WTC11 (cell line): ENCODE measurements at regions not wholly inside any gene's neighbourhood (a gene's known extent, or its start where the extent isn't known, plus 50 kb on each side); places are given as distances from the start of the nearest gene placed in this dataset.

Experiments
- ATAC-seq: fragments of 200-7000 bp; cut with Tn5 transposase; 2 replicates; pipeline ENCODE4 v1.10.0; 2021; ENCODE audit warnings: mild to moderate bottlenecking, moderate library complexity
- CTCF ChIA-PET: fragments of 300-600 bp; sonication (Branson Sonifier 250); formaldehyde crosslinking; loops from one replicate; lab custom pipeline; 2021; ENCODE audit warnings: antibody characterized with exemption; lab: Charles Lee
- POLR2A ChIA-PET: fragments of 350-600 bp; sonication (Branson Sonifier 250); formaldehyde crosslinking; loops from one replicate; lab custom pipeline; 2021; ENCODE audit warnings: antibody characterized with exemption; lab: Charles Lee
- DNase-seq: peaks from one replicate; pipeline ENCODE4 v3.0.0; 2021; ENCODE audit warnings: low spot score
- H3K27ac Mint-ChIP-seq: 2 replicates; pipeline ENCODE4 v1.8.0; 2021; ENCODE audit warnings: mixed read lengths
- H3K27me3 Mint-ChIP-seq: 2 replicates; pipeline ENCODE4 v1.8.0; 2021; ENCODE audit warnings: low read depth, mild to moderate bottlenecking, moderate library complexity, mixed read lengths
- H3K36me3 Mint-ChIP-seq: 2 replicates; pipeline ENCODE4 v1.8.0; 2021; ENCODE audit warnings: mixed read lengths
- H3K4me1 Mint-ChIP-seq: 2 replicates; pipeline ENCODE4 v1.8.0; 2022; ENCODE audit warnings: mixed read lengths
- H3K4me3 Mint-ChIP-seq: 2 replicates; pipeline ENCODE4 v1.8.0; 2021; ENCODE audit warnings: mild to moderate bottlenecking, moderate library complexity, mixed read lengths
- H3K9me3 Mint-ChIP-seq: 2 replicates; pipeline ENCODE4 v1.8.0; 2021; ENCODE audit warnings: mixed read lengths
- ELF4 ChIP-seq: sonication (generic); formaldehyde crosslinking; IDR thresholded peaks from 2 replicates; pipeline ENCODE4 v1.8.1; 2022; ENCODE audit warnings: low read depth, mild to moderate bottlenecking, moderate library complexity, missing genetic modification reagents
- EMX1 ChIP-seq: fragments of 250-450 bp; sonication (Bioruptor Pico); IDR thresholded peaks from 2 replicates; pipeline ENCODE4 v1.8.0; 2021; ENCODE audit warnings: mild to moderate bottlenecking
- GTF2I ChIP-seq: fragments of 250-450 bp; sonication (Bioruptor Pico); conservative IDR thresholded peaks from 2 replicates; pipeline ENCODE4 v1.4.0; 2021; ENCODE audit warnings: mild to moderate bottlenecking
- KAT7 ChIP-seq: sonication (generic); formaldehyde crosslinking; IDR thresholded peaks from 2 replicates; pipeline ENCODE4 v1.8.1; 2023; ENCODE audit warnings: missing genetic modification reagents, mild to moderate bottlenecking, borderline replicate concordance
- MXD4 ChIP-seq: fragments of 250-450 bp; sonication (Bioruptor Pico); IDR thresholded peaks from 2 replicates; pipeline ENCODE4 v1.8.0; 2021; ENCODE audit warnings: mild to moderate bottlenecking, moderate library complexity, borderline replicate concordance
- NFATC4 ChIP-seq: fragments of 250-450 bp; sonication (Bioruptor Pico); IDR thresholded peaks from 2 replicates; pipeline ENCODE4 v1.9.0; 2021; ENCODE audit warnings: mild to moderate bottlenecking
- NR1H2 ChIP-seq: sonication (generic); formaldehyde crosslinking; IDR thresholded peaks from 2 replicates; pipeline ENCODE4 v1.9.0; 2021; ENCODE audit warnings: mild to moderate bottlenecking, moderate library complexity, missing genetic modification reagents
- PRDM15 ChIP-seq: sonication (generic); formaldehyde crosslinking; IDR thresholded peaks from 2 replicates; pipeline ENCODE4 v1.8.0; 2022; ENCODE audit warnings: missing genetic modification reagents
- PRRX2 ChIP-seq: fragments of 250-450 bp; sonication (Bioruptor Pico); IDR thresholded peaks from 2 replicates; pipeline ENCODE4 v1.8.0; 2021; ENCODE audit warnings: mild to moderate bottlenecking
- RELA ChIP-seq: sonication (generic); formaldehyde crosslinking; IDR thresholded peaks from 2 replicates; pipeline ENCODE4 v1.8.1; 2022; ENCODE audit warnings: missing genetic modification reagents, mild to moderate bottlenecking, borderline replicate concordance
- RORB ChIP-seq: fragments of 250-450 bp; sonication (Bioruptor Pico); IDR thresholded peaks from 2 replicates; pipeline ENCODE4 v1.9.0; 2021; ENCODE audit warnings: mild to moderate bottlenecking
- SMAD3 ChIP-seq: sonication (generic); formaldehyde crosslinking; IDR thresholded peaks from 2 replicates; pipeline ENCODE4 v1.8.0; 2022; ENCODE audit warnings: missing genetic modification reagents, mild to moderate bottlenecking, borderline replicate concordance
- SOX15 ChIP-seq: fragments of 250-450 bp; sonication (Bioruptor Pico); IDR thresholded peaks from 2 replicates; pipeline ENCODE4 v1.9.0; 2021; ENCODE audit warnings: mild to moderate bottlenecking
- STAT6 ChIP-seq: sonication (generic); formaldehyde crosslinking; conservative IDR thresholded peaks from 2 replicates; pipeline ENCODE4 v1.8.1; 2023; ENCODE audit warnings: mild to moderate bottlenecking, low read depth, missing genetic modification reagents, moderate library complexity
- USF2 ChIP-seq: sonication (generic); formaldehyde crosslinking; IDR thresholded peaks from 2 replicates; pipeline ENCODE4 v1.8.1; 2023; ENCODE audit warnings: mild to moderate bottlenecking, missing genetic modification reagents, moderate library complexity
- ZNF317 ChIP-seq: sonication (generic); formaldehyde crosslinking; IDR thresholded peaks from 2 replicates; pipeline ENCODE4 v1.8.1; 2023; ENCODE audit warnings: low read depth, mild to moderate bottlenecking, moderate library complexity, missing genetic modification reagents, borderline replicate concordance
- ZNF396 ChIP-seq: fragments of 250-450 bp; sonication (Bioruptor Pico); IDR thresholded peaks from 2 replicates; pipeline ENCODE4 v1.8.0; 2021; ENCODE audit warnings: mild to moderate bottlenecking, moderate library complexity, borderline replicate concordance
- TF ChIP-seq, protein P1 (sequence below): sonication (generic); formaldehyde crosslinking; IDR thresholded peaks from 2 replicates; pipeline ENCODE4 v1.8.0; 2022; ENCODE audit warnings: mild to moderate bottlenecking, missing genetic modification reagents
- TF ChIP-seq, protein P2 (sequence below): sonication (generic); formaldehyde crosslinking; IDR thresholded peaks from 2 replicates; pipeline ENCODE4 v1.8.0; 2022; ENCODE audit warnings: mild to moderate bottlenecking, missing genetic modification reagents

GRCh38 chr2:42878581-42878980, 86.2 kb upstream of the HAAO start (continued):
- TF ChIP-seq PRRX2 (CRISPR knock-in tag) (no peak), SOX15 (CRISPR knock-in tag) (no peak)

DNA sequence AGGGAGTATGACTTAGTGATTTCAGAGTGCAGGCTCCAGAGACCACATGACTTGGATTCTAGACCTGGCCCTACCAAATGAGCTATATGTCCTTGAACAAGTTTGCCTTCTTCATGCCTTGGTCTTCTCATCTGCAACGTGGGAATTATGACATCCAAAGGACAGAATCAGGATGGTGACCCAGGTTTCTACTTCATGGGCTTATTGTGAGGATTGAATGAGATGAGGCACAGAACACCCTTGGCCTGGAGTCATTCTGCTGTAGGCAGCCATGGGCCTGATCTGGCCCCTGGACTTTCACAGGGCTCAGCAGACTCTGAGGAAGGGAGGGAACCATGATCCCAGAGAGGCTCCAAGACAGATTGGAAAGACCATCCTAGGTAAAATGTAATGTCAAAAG, 85.6 kb upstream of the HAAO start:
- Mint-ChIP-seq H3K27me3 (no peaks in the 10 kb centered on the region; the same call in 1 of the 2 replicates), H3K9me3 (no peaks in the 10 kb centered on the region), H3K4me3 (no peak overlapping the region), H3K4me1 (peaks cover 5% of the 10 kb centered on the region; the same call in 1 of the 2 replicates), H3K36me3 (no peaks in the 10 kb centered on the region), H3K27ac (no peak overlapping the region)
- ATAC-seq, result no peak
- TF ChIP-seq ZNF317 (CRISPR knock-in tag), result no peak
- no peak for TF ChIP-seq RELA (CRISPR knock-in tag)
- TF ChIP-seq GTF2I, result no peak
- TF ChIP-seq, protein P1, sequence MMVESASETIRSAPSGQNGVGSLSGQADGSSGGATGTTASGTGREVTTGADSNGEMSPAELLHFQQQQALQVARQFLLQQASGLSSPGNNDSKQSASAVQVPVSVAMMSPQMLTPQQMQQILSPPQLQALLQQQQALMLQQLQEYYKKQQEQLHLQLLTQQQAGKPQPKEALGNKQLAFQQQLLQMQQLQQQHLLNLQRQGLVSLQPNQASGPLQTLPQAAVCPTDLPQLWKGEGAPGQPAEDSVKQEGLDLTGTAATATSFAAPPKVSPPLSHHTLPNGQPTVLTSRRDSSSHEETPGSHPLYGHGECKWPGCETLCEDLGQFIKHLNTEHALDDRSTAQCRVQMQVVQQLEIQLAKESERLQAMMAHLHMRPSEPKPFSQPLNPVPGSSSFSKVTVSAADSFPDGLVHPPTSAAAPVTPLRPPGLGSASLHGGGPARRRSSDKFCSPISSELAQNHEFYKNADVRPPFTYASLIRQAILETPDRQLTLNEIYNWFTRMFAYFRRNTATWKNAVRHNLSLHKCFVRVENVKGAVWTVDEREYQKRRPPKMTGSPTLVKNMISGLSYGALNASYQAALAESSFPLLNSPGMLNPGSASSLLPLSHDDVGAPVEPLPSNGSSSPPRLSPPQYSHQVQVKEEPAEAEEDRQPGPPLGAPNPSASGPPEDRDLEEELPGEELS, result no peak
- no peak for TF ChIP-seq MXD4 (CRISPR knock-in tag)
- TF ChIP-seq NR1H2, result no peak
- TF ChIP-seq STAT6 (CRISPR knock-in tag), result no peak
- no peak for TF ChIP-seq NFATC4 (CRISPR knock-in tag)
- no peak for TF ChIP-seq RORB (CRISPR knock-in tag)
- no peak for TF ChIP-seq ELF4 (CRISPR knock-in tag)
- TF ChIP-seq, protein P2, sequence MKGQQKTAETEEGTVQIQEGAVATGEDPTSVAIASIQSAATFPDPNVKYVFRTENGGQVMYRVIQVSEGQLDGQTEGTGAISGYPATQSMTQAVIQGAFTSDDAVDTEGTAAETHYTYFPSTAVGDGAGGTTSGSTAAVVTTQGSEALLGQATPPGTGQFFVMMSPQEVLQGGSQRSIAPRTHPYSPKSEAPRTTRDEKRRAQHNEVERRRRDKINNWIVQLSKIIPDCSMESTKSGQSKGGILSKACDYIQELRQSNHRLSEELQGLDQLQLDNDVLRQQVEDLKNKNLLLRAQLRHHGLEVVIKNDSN (CRISPR knock-in tag), result no peak
- no peak for TF ChIP-seq PRDM15 (CRISPR knock-in tag)
- no peak for TF ChIP-seq EMX1 (CRISPR knock-in tag)
- TF ChIP-seq ZNF396 (CRISPR knock-in tag), result no peak
- no peak for TF ChIP-seq SMAD3 (CRISPR knock-in tag)
- no peak for TF ChIP-seq KAT7 (CRISPR knock-in tag)
- TF ChIP-seq USF2 (CRISPR knock-in tag), result no peak
- ChIA-PET CTCF (no interaction called here), POLR2A (no interaction called here)
- no peak for DNase-seq
